ENCODE measurements at regions not wholly inside any gene's neighbourhood (a gene's known extent, or its start where the extent isn't known, plus 50 kb on each side); places are given as distances from the start of the nearest gene placed in this dataset.

DNA sequence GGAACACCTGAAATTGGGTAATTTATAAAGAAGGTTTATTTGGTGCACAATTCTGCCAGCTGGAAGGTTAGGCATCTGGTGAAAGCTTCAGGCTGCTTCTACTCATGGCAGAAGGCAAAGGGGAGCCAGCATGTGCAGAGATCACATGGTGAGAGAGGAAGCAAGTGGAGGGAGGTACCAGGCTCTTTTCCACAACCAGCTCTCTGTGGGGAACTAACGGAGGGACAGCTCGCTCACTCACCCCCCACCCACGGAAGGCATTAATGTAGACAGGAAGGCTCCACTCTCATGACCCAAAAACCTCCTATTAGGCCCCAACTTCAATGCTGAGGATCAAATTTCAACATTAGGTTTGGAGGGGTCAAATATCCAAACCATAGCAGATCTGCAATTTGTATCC, 75.6 kb upstream of the ARHGAP32 start:
- Histone ChIP-seq H3K27me3 (ENCODE audit: low read depth) (no peaks in the 10 kb centered on the region), H3K4me3 (no peak overlapping the region), H3K4me1 (no peaks in the 10 kb centered on the region), H3K36me3 (no peaks in the 10 kb centered on the region), H3K9me3 (replicated peaks) (no peaks in the 10 kb centered on the region), H3K27ac (replicated peaks) (no peak overlapping the region)
- DNase-seq, result no peak
- intact Hi-C loops (cut with micrococcal nuclease), result no loop called here
- TF ChIP-seq, protein P1, sequence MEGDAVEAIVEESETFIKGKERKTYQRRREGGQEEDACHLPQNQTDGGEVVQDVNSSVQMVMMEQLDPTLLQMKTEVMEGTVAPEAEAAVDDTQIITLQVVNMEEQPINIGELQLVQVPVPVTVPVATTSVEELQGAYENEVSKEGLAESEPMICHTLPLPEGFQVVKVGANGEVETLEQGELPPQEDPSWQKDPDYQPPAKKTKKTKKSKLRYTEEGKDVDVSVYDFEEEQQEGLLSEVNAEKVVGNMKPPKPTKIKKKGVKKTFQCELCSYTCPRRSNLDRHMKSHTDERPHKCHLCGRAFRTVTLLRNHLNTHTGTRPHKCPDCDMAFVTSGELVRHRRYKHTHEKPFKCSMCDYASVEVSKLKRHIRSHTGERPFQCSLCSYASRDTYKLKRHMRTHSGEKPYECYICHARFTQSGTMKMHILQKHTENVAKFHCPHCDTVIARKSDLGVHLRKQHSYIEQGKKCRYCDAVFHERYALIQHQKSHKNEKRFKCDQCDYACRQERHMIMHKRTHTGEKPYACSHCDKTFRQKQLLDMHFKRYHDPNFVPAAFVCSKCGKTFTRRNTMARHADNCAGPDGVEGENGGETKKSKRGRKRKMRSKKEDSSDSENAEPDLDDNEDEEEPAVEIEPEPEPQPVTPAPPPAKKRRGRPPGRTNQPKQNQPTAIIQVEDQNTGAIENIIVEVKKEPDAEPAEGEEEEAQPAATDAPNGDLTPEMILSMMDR (IDR thresholded peaks at IDR 0.05; ENCODE audit: borderline replicate concordance), result no peak

DNA sequence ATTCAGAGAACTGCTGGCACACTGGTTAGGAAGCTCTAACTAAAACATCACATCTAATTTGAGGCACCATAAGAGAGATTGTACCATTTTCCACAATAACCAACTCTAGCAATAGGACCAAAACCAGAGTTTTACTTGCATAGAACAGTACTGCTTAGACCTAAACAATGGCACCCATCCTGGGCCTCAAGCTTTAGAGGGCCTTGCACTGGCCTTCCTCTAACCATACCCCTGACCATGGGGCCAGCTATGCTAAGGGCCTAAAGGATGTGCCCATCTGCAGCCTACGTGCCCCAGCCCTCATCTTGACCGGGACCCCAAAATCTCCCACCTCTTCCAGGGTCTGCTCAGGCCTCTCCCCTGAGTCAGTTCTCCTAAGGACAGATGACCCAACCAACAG, 74.4 kb upstream of the ARHGAP32 start:
- Histone ChIP-seq H3K27me3 (ENCODE audit: low read depth) (no peaks in the 10 kb centered on the region), H3K9me3 (replicated peaks) (no peaks in the 10 kb centered on the region), H3K27ac (replicated peaks) (no peak overlapping the region), H3K36me3 (no peaks in the 10 kb centered on the region), H3K4me3 (no peak overlapping the region), H3K4me1 (no peaks in the 10 kb centered on the region)
- intact Hi-C loops (cut with micrococcal nuclease), result no loop called here
- TF ChIP-seq, protein P1 (IDR thresholded peaks at IDR 0.05; ENCODE audit: borderline replicate concordance), result no peak
- DNase-seq, result no peak

DNA sequence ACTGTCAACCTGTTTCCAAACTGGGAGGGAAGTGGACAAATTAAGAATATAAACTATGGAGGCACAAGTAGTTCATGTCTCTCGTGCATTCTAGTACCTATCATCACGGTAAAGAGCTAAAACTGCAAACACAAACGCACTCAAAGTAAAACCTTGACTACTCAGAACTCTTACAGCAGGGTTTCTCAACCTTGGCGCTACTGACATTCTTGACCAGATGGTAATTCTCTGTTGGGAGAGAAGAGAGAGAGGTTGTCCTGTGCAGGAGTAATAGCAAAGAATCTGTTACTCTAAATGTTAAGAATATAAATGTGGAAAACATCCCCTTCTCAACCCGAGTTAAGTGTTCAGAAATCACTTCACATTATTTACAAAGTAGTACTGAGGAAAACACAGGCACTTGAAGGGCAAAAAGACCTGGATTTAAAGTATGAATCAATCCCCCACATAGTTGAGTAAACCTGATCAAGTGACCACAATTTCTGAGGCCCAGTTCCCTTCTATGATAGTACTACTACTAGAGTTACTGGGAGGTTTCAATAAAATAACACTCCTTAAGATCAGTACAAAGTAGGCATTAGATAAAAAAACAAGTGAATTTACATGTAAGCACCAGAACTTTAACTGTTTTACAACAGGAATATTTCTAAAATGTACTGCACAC, 73.1 kb upstream of the ARHGAP32 start:
- DNase-seq, result no peak
- Histone ChIP-seq H3K36me3 (no peaks in the 10 kb centered on the region), H3K27me3 (ENCODE audit: low read depth) (no peaks in the 10 kb centered on the region), H3K4me3 (no peak overlapping the region), H3K9me3 (replicated peaks) (no peaks in the 10 kb centered on the region), H3K4me1 (no peaks in the 10 kb centered on the region), H3K27ac (replicated peaks) (no peak overlapping the region)
- TF ChIP-seq, protein P1 (IDR thresholded peaks at IDR 0.05; ENCODE audit: borderline replicate concordance), result no peak
- intact Hi-C loops (cut with micrococcal nuclease), result no loop called here

DNA sequence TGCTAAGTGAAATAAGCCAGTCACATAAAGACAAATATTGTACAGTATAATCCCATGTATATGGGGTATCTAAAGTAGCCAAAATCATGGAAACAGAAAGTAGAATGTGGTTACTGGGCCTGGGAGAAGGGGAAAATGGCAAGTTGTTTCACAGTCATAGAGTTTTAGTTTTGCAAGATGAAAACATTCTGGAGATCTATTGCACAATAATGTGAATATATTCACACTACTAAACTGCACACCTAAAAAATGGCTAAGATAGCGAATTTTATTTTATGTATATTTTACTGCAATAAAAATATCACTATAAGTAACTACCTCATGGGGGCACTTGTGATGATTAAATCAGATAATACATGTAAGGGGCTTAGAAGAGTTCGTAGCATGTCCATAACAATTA, 72.0 kb upstream of the ARHGAP32 start:
- DNase-seq, result no peak
- Histone ChIP-seq H3K27ac (replicated peaks) (no peak overlapping the region), H3K4me3 (no peak overlapping the region), H3K36me3 (no peaks in the 10 kb centered on the region), H3K27me3 (ENCODE audit: low read depth) (no peaks in the 10 kb centered on the region), H3K9me3 (replicated peaks) (no peaks in the 10 kb centered on the region), H3K4me1 (no peaks in the 10 kb centered on the region)
- intact Hi-C loops (cut with micrococcal nuclease), result no loop called here
- TF ChIP-seq, protein P1 (IDR thresholded peaks at IDR 0.05; ENCODE audit: borderline replicate concordance), result no peak

DNA sequence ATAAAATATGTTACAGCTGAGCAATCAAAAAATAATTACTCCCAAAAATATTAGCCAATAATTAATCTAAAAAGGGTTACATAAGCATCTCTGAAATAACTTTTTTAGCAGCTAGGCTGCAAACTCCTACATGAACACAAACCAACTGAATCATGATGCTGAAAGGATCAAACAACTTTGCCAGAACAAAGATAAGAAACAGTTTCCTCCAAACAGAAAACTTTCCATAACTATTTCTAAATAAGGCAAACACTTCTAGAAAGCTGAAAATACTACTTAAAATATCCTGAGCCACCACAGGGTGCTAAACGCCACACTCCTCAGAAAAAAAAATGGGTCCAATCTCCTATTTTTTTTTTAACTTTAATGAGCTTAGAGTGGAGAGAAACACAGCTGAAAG, 68.6 kb upstream of the ARHGAP32 start:
- intact Hi-C loops (cut with micrococcal nuclease), result no loop called here
- TF ChIP-seq, protein P1 (IDR thresholded peaks at IDR 0.05; ENCODE audit: borderline replicate concordance), result no peak
- H3K4me1 ChIP-seq, result no peaks in the 10 kb centered on the region
- no peaks in the 10 kb centered on the region for H3K36me3 ChIP-seq
- no peaks in the 10 kb centered on the region for H3K9me3 ChIP-seq (replicated peaks)
- H3K27ac ChIP-seq (replicated peaks), result no peak overlapping the region
- H3K27me3 ChIP-seq (ENCODE audit: low read depth), result no peaks in the 10 kb centered on the region
- H3K4me3 ChIP-seq, result no peak overlapping the region
- DNase-seq, result no peak

Measured in left ventricle myocardium inferior (tissue), 1 donor.